ENCODE measurements at regions not wholly inside any gene's neighbourhood (a gene's known extent, or its start where the extent isn't known, plus 50 kb on each side); places are given as distances from the start of the nearest gene placed in this dataset.
"Not testable (repeated sequence)": the region's sequence is repeated elsewhere in the genome, so short reads cannot be mapped to it uniquely, and the experiment has no call there.

- no peak for DNase-seq
These were observed 53.7 kb upstream of the SMIM15 start for GRCh38 chr5:61215996-61216395.

- DNase-seq = no peak
These were observed 54.5 kb upstream of the SMIM15 start for GRCh38 chr5:61216741-61217140.

- DNase-seq = no peak
These were observed 54.9 kb upstream of the SMIM15 start for GRCh38 chr5:61217214-61217613.

- DNase-seq = no peak
These were observed 66.0 kb upstream of the SMIM15 start for GRCh38 chr5:61228229-61228628.

- no peak for DNase-seq
These were observed 66.5 kb upstream of the SMIM15 start for GRCh38 chr5:61228691-61229280.

- no peak for DNase-seq
These were observed 67.1 kb upstream of the SMIM15 start for GRCh38 chr5:61229416-61229815.

- no peak for DNase-seq
These were observed 68.2 kb upstream of the SMIM15 start for GRCh38 chr5:61230492-61230891.

- no peak for DNase-seq
These were observed 69.5 kb upstream of the SMIM15 start for GRCh38 chr5:61231813-61232212.

GRCh38 chr5:61232490-61233050, 70.3 kb upstream of the SMIM15 start:
- DNase-seq = no peak

GRCh38 chr5:61234019-61234418, 71.8 kb upstream of the SMIM15 start:
- DNase-seq = no peak

GRCh38 chr5:61236715-61237114, 74.4 kb upstream of the SMIM15 start:
- not testable (repeated sequence) for DNase-seq

- DNase-seq = no peak
These were observed 83.2 kb upstream of the SMIM15 start for GRCh38 chr5:61245486-61245885.

- DNase-seq = no peak
These were observed 83.7 kb upstream of the SMIM15 start for GRCh38 chr5:61245936-61246335.

GRCh38 chr5:61246768-61247307, 84.6 kb upstream of the SMIM15 start:
- DNase-seq = no peak

GRCh38 chr5:61251874-61252642, 80.0 kb upstream of the ZSWIM6 start:
- no peak for DNase-seq

- no peak for DNase-seq
These were observed 79.5 kb upstream of the ZSWIM6 start for GRCh38 chr5:61252643-61252925.

- no peak for DNase-seq
These were observed 78.5 kb upstream of the ZSWIM6 start for GRCh38 chr5:61253547-61253946.

GRCh38 chr5:61254969-61255555, 77.0 kb upstream of the ZSWIM6 start:
- no peak for DNase-seq

GRCh38 chr5:61256474-61256873, 75.6 kb upstream of the ZSWIM6 start:
- DNase-seq = no peak

GRCh38 chr5:61257421-61257820, 74.6 kb upstream of the ZSWIM6 start:
- no peak for DNase-seq

GRCh38 chr5:61261136-61261535, 70.9 kb upstream of the ZSWIM6 start:
- no peak for DNase-seq

GRCh38 chr5:61262080-61262479, 70.0 kb upstream of the ZSWIM6 start:
- no peak for DNase-seq

- no peak for DNase-seq
These were observed 69.0 kb upstream of the ZSWIM6 start for GRCh38 chr5:61263072-61263471.
